ENCODE measurements at regions not wholly inside any gene's neighbourhood (a gene's known extent, or its start where the extent isn't known, plus 50 kb on each side); places are given as distances from the start of the nearest gene placed in this dataset.

DNA sequence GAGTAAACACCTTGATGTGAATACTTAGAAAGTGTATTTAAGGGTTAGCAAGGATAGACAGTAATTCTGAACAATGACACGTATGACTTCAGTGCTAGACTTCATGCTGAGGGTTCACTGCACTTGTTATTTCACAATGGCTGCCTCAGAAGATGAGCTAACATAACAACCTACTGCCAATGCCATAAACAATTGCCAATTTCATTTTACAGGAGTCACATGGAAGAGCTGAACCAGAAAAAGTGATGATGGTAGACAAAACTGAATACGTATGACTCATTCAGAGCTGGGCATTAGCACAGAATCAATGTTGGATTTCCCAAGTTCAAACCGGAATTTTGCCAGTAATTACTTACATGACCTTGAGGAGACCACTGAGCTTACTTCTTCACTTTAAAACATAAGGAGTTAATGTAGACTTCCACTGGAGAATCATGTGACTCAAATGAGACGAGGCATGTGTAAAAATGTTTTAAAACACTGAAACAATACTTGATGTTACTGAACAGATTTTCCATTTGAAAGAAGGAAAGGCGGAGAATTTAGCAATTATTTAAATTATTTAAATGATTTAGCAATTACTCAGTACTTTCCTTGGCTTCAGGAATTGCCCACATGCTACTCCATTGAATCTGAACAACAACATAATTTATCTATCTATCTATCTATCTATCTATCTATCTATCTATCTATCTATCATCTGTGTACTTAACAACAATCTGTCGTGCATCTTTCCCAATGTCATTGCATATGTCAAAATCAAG is 868.5 kb upstream of the SLIT2 start:
- no peak for DNase-seq

DNA sequence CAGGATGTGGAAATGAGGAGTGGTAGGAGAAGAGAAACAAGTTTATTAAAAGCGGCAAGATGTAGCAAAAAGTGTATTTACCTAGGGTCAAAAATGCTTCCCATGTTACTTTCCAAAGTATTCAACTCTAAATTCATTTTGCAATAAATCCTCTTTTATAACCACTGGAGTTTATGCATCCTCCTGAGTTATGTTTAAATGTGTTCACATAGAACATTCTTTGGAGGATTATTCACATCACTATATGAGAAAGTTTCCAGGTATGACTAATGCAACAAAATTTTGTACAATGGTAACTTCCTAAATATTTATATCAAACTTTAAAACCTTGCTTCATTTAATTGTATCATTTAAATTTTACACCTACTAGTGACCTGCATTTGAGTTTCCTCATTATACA is 870.6 kb upstream of the SLIT2 start:
- DNase-seq, result no peak

GRCh38 chr4:19380600-19380999 is 871.1 kb upstream of the SLIT2 start:
- DNase-seq, result no peak

- DNase-seq, result no peak
These were observed 872.5 kb upstream of the SLIT2 start for GRCh38 chr4:19379191-19379708.

GRCh38 chr4:19375931-19376330 is 875.8 kb upstream of the SLIT2 start:
- no peak for DNase-seq

DNA sequence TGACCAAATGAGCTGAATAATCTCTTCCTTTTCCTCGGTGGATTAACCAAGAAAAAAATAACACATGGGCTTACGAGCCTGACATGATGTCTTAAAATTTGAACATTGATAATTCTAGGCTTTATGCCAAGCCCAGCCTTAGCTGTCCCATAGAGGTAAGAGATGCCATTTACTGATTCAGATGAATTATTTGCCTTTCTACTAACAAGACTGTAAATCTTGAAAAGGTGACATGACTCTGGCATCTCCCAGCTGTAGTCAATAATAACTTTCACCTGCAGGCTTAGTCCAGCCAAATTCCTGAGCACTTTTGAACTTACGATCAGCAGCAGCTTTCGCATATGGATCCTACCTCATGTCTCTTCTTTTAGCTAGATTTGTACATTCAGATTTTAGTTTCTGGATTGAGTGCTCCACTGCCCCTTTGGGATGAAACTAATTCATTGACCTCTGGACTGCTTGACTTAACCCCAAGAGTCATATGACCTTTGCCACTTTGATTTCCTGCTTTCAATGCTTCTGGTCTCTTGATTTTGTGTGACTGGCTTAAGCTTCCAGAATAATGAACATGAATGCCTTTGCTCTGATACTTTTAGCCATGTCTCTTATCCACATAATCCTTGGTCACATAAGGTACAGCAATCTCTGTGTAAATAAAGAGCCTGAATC is 876.4 kb upstream of the SLIT2 start:
- no peak for DNase-seq

GRCh38 chr4:19372390-19372789 is 879.3 kb upstream of the SLIT2 start:
- DNase-seq, result no peak

- no peak for DNase-seq
These were observed 882.9 kb upstream of the SLIT2 start for GRCh38 chr4:19368800-19369199.

DNA sequence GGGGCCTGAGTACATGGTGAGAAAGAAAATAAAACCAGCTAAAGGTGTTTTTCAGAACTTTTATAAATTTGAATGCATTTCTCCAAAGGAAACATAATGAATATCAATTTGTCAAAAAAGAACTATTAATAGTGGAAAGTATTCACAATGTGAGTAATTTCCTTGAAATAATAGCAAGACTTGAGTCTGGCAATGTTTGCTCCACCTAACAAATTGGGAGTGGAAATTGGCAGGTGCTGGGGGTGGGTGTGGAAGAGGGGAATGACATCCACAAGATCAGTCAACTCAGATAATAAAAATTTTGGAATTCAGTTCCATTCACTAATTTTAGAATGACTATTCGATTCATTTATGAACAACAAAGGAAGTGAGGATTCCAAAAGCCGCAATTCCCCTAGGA is 884.8 kb upstream of the SLIT2 start:
- no peak for DNase-seq

- no peak for DNase-seq
These were observed 893.7 kb upstream of the SLIT2 start for GRCh38 chr4:19358015-19358414.

DNA sequence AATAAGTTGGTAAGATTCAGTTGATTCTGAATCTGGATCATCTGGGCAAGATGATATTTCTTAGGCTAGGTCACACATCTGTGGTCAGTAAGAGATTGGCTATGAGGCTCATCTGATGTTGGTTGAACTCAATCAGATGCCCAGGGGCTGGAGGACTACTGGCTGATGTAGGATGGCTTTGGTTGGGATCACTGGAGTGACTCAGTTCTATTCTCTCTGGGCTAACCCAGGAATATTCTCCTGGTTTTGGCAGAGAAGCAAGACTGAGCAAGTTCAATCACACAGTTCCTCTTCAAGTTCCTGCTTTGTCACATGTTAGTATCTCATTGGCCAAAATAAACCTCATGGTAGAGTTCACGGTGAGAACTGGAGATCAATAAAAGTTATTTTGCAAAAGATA is 902.3 kb upstream of the SLIT2 start:
- no peak for DNase-seq

DNA sequence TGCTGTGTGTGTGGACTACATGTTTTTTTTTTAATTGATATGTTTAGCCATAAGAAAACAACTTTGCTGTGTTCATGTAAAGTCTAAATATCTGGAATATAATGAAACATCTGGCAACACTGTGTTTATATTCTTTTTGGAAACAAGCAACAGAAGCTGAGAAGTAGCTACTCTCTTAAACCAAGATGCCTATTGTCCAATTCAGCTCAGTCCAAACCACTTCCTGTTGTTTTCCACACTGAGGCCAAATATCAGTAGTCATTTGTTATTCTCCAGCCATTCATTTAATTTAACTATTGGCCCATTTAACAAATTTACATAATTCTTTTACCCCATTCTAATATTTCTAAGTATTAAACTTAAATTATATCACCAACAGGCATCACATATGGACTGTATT is 903.0 kb upstream of the SLIT2 start:
- no peak for DNase-seq

DNA sequence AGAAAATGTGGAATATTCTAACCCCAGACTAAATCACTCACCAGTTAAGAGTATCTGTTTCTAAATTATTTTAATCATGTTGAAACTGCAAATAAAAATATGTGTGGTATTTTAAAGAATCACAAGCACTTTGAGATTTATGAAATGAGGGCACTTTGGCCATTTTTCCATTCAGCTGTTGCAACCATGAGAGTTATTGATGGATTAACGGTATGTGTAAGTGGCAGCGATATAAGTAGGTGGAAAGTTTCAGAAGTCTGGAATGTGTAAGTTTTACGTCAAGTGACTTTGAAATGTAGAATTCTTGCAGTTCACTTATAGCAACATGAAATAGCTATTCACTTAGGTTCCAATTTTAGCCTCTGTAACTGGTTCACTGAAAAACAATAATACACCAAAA is 905.1 kb upstream of the SLIT2 start:
- no peak for DNase-seq

- DNase-seq, result no peak
These were observed 922.1 kb upstream of the SLIT2 start for GRCh38 chr4:19329631-19330030.

DNA sequence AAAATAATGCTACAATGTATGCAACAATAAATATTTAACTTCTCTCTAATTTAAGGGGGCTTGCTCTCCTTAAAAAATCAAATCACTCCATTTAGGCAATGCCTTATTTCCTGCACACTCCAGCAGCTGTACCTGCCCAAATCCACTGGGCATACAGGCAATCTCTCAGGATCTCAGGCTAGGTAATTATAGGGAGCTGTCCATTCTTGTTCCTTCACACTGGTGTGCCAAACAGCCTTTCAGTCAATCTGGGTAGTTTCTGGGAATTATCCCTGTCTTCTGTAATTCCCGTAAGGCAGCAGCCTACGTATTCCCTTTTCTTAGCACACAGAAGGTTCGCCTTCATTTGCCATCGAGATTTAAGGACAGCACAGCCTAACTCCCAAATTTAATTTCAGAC is 922.6 kb upstream of the SLIT2 start:
- no peak for DNase-seq

GRCh38 chr4:19327364-19327763 is 924.3 kb upstream of the SLIT2 start:
- no peak for DNase-seq

GRCh38 chr4:19324184-19324583 is 927.5 kb upstream of the SLIT2 start:
- no peak for DNase-seq

DNA sequence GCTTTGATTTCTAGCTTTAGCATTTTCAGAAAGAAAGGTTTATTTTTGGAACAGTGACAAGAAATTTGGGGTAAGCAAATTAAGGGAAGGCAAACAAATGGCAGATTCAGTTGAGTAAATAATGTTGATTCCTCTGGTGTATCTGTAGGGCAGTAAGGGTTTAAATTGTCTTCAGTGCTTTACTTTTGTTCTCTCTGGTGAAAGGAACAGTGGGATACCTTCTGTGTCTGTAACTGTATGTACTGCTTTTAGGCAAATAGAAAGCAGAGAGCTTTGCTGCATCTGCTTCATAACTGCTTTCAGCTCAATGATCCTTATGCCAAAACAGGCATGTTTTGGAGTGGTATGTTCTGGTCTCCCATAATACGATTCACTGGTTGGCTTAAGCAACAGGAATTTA is 932.1 kb upstream of the SLIT2 start:
- no peak for DNase-seq

DNA sequence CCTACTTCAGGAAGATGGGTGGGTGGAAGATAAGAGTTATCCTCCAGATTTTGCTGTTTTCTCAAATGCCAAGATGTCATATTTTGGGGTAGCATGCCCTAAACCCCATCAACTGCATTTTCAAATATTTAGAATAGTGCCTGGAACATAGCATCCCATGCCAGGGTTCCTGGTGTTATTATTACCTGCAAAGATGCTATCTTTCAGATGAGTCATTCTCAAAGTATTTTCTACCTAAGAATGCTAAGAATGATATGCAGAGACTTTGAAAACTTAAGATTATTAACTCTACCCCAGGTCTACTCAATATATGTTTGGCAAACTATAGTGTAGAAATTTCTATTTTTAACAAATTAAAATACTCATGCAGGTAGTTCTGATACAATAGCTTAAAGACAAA is 934.3 kb upstream of the SLIT2 start:
- no peak for DNase-seq

DNA sequence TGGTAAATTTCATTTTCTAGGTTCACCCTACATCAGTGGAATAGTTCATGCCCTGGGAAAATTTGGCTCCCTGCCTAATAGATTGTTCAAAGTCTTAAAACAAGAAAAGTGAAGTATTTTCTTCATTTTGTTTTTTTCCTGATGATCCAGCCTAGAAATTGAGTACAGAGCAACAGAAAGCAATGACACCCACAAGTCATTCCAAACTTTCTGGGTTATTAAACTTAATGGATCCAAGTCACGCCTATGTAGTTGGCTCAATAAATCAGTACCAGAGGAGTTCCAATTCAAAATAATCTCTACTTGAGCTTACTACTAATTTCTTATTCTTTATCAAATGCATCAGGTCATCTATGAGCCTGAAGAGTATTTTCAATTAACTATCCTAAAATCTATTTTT is 937.6 kb upstream of the SLIT2 start:
- no peak for DNase-seq

DNA sequence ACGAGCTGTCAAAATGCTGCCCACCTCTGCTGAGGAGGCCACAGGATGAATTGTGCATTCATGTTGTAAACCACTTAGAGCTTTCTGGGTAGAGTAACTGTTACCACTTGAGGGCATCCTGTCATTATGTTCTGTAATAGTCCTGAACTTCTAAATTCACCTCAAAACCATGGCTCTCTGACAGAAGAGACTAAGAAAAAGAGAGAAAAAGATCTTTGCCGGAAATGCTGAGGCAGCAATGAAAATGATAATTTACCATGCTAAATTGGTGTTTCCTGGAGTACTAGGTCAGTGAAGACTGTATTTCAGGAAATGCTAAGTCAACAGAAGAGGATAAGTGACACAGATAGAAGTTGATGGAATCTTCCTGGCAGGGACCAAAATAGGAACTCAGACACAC is 942.3 kb upstream of the SLIT2 start:
- no peak for DNase-seq

GRCh38 chr4:19304028-19304427 is 947.7 kb upstream of the SLIT2 start:
- no peak for DNase-seq

GRCh38 chr4:19301527-19301926 is 950.2 kb upstream of the SLIT2 start:
- DNase-seq, result no peak

DNA sequence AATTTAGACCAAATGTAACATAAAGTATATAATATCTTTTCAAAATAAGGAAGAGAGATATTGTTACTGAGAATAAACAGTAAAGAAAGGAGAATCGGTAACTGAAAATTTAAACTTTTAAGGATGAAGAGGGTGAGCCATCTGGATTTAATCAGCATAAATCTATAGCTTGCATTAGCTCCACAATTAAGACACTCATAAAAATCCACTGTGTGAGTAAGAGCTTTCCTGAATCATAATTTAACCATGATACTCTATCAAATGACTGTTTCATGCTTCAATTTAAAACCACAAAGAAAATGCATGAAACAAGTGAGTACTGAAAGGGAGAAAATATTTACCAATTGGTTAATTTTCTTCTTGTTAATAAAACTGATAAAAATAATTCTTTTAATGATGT is 951.5 kb upstream of the SLIT2 start:
- no peak for DNase-seq

GRCh38 chr4:19298998-19299397 is 952.7 kb upstream of the SLIT2 start:
- no peak for DNase-seq

Measured in stimulated activated CD4-positive, alpha-beta T cell treated with anti-CD3 and anti-CD28 coated beads, Interleukin-2, amount 100 ng/mL, for 48 hours (primary cell).